ENCODE measurements at regions not wholly inside any gene's neighbourhood (a gene's known extent, or its start where the extent isn't known, plus 50 kb on each side); places are given as distances from the start of the nearest gene placed in this dataset.
A peak's percentile ranks its signal among the peaks of the same experiment; 100 is the strongest.

DNA sequence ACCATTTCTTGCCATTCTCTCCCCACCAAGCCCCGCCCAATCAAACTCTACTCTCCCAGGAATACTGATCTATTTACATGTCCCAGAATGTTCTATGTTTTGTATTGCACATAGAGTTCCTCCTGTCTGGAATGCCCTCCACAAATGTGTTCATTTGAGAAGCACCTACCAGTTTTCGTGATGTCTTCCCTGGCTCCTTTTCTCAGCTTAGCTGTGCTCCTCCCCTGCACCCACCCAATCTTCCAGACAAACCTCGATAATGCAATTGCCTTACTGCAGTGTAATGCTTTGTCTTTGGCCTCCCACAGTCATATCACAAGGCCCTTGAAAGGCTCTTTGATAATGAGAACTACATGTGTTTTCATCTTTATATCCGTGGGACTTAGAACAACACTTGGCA lies 214.5 kb upstream of the ANKRD55 start (continued):
- TF ChIP-seq, protein P1, sequence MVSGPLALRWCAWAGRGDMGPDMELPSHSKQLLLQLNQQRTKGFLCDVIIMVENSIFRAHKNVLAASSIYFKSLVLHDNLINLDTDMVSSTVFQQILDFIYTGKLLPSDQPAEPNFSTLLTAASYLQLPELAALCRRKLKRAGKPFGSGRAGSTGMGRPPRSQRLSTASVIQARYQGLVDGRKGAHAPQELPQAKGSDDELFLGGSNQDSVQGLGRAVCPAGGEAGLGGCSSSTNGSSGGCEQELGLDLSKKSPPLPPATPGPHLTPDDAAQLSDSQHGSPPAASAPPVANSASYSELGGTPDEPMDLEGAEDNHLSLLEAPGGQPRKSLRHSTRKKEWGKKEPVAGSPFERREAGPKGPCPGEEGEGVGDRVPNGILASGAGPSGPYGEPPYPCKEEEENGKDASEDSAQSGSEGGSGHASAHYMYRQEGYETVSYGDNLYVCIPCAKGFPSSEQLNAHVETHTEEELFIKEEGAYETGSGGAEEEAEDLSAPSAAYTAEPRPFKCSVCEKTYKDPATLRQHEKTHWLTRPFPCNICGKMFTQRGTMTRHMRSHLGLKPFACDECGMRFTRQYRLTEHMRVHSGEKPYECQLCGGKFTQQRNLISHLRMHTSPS (CRISPR knock-in tag; IDR thresholded peaks at IDR 0.05; ENCODE audit: low read depth), result no peak
- TF ChIP-seq, protein P2, sequence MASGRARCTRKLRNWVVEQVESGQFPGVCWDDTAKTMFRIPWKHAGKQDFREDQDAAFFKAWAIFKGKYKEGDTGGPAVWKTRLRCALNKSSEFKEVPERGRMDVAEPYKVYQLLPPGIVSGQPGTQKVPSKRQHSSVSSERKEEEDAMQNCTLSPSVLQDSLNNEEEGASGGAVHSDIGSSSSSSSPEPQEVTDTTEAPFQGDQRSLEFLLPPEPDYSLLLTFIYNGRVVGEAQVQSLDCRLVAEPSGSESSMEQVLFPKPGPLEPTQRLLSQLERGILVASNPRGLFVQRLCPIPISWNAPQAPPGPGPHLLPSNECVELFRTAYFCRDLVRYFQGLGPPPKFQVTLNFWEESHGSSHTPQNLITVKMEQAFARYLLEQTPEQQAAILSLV (CRISPR knock-in tag; IDR thresholded peaks at IDR 0.05; ENCODE audit: borderline replicate concordance), result no peak
- TF ChIP-seq, protein P3, sequence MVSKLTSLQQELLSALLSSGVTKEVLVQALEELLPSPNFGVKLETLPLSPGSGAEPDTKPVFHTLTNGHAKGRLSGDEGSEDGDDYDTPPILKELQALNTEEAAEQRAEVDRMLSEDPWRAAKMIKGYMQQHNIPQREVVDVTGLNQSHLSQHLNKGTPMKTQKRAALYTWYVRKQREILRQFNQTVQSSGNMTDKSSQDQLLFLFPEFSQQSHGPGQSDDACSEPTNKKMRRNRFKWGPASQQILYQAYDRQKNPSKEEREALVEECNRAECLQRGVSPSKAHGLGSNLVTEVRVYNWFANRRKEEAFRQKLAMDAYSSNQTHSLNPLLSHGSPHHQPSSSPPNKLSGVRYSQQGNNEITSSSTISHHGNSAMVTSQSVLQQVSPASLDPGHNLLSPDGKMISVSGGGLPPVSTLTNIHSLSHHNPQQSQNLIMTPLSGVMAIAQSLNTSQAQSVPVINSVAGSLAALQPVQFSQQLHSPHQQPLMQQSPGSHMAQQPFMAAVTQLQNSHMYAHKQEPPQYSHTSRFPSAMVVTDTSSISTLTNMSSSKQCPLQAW (CRISPR knock-in tag; IDR thresholded peaks at IDR 0.05), result no peak

DNA sequence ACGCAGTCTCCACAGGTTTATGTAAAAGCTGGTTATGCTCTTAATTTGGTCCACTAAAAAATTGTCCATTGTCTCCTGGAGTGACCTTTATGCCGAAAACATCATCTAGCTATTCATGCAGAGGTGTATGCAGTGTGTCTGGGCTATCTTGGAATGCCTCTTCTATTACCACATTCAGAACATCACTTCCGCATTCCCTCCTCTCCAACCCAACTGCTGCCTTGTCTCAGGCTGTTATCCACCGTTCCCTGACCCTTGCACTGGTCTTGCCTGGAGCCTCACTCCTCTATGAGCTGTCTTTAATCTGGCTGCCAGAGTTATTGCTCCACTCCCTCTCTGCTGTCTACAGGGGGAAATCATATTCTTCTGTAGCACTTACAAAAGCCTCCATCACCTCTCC lies 214.1 kb upstream of the ANKRD55 start:
- DNase-seq (ENCODE audit: low spot score), result peak; percentile 93
- Histone ChIP-seq H3K4me1 (ENCODE audit: insufficient read depth, low read length) (peaks cover 44% of the 10 kb centered on the region), H3K79me2 (ENCODE audit: insufficient read depth, low read length) (no peaks in the 10 kb centered on the region), H3K9ac (ENCODE audit: insufficient read depth, low read depth, low read length) (no peak overlapping the region), H3K27ac (ENCODE audit: extremely low read length, insufficient read depth, low read length) (peak overlapping the region; percentile 58), H3K9me3 (ENCODE audit: low read length) (no peaks in the 10 kb centered on the region), H2AFZ (ENCODE audit: low read length) (no peak overlapping the region), H3K36me3 (replicated peaks in 1 of 2; ENCODE audit: control insufficient read depth in 1 of 2, insufficient read depth in 2 of 2, low read length in 2 of 2) (no peaks in the 10 kb centered on the region), H3K27me3 (ENCODE audit: control insufficient read depth in 1 of 2, insufficient read depth in 2 of 2, low read length in 2 of 2) (no peaks in the 10 kb centered on the region), H3K4me2 (ENCODE audit: low read depth, low read length) (peak overlapping the region; percentile 64), H4K20me1 (ENCODE audit: insufficient read depth, low read length) (no peaks in the 10 kb centered on the region), H3K4me3 (replicated peaks in 1 of 3; ENCODE audit: insufficient read depth in 1 of 3, low read depth in 2 of 3, low read length in 3 of 3) (peak overlapping the region in 1 of 3 experiments; percentile 14; a peak in 1 of 6 replicates)
- ChIA-PET CTCF (ENCODE audit: low intra/inter-chr PET ratio, low total read pairs) (no interaction called here), POLR2A (interaction anchor here (0.9 to 2.0 kb wide), 11 partner anchors 11 to 118 kb away, joined by 3 to 19 read pairs (median 4); no protein-coding TSS in a partner anchor)
- intact Hi-C loops (cut with micrococcal nuclease; ENCODE audit: unreplicated experiment) (loop anchor here (1.0 to 2.0 kb wide), 2 partner anchors 88 to 176 kb away; no protein-coding TSS in a partner anchor), in situ Hi-C loops (cut with HindIII; ENCODE audit: extremely low pct_ligation_motif_present, low pct_unique_long_range_greater_than_20kb) (no loop called here)
- peak; percentile 98 for FAIRE-seq
- no TSS peak for BruUV-seq (replicated peaks)
- WGBS (ENCODE audit: low lambda C conversion rate), result 2% methylated on average over 3 of the region's 4 CpGs
- ATAC-seq, result peak; percentile 99
- TF ChIP-seq, protein P4, sequence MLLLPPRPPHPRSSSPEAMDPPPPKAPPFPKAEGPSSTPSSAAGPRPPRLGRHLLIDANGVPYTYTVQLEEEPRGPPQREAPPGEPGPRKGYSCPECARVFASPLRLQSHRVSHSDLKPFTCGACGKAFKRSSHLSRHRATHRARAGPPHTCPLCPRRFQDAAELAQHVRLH (CRISPR knock-in tag; IDR thresholded peaks at IDR 0.05; ENCODE audit: borderline replicate concordance, low read depth), result peak; percentile 52; the same call in 1 of the 2 replicates
- TF ChIP-seq SKI (IDR thresholded peaks at IDR 0.05; ENCODE audit: partially characterized antibody) (peak; percentile 58), ZNF468 (CRISPR knock-in tag; IDR thresholded peaks at IDR 0.05) (no peak), ISL2 (CRISPR knock-in tag; IDR thresholded peaks at IDR 0.05) (0 out of 2 replicates have a peak, but pooled peaks have one; percentile 45), HMG20A (CRISPR knock-in tag; IDR thresholded peaks at IDR 0.05; ENCODE audit: borderline replicate concordance) (peak; percentile 55; the same call in 1 of the 2 replicates), ELF4 (CRISPR knock-in tag; IDR thresholded peaks at IDR 0.05; ENCODE audit: borderline replicate concordance) (peak; percentile 87; the same call in 1 of the 2 replicates), CCAR2 (optimal IDR thresholded peaks at IDR 0.05; ENCODE audit: low read depth, low read length) (no peak), ZNF737 (CRISPR knock-in tag; IDR thresholded peaks at IDR 0.05; ENCODE audit: borderline replicate concordance) (no peak), FOXC1 (CRISPR knock-in tag; IDR thresholded peaks at IDR 0.05; ENCODE audit: borderline replicate concordance) (peak; percentile 48; the same call in 1 of the 2 replicates), SALL2 (CRISPR knock-in tag; IDR thresholded peaks at IDR 0.05) (0 out of 2 replicates have a peak, but pooled peaks have one; percentile 37)
- TF ChIP-seq, protein P5, sequence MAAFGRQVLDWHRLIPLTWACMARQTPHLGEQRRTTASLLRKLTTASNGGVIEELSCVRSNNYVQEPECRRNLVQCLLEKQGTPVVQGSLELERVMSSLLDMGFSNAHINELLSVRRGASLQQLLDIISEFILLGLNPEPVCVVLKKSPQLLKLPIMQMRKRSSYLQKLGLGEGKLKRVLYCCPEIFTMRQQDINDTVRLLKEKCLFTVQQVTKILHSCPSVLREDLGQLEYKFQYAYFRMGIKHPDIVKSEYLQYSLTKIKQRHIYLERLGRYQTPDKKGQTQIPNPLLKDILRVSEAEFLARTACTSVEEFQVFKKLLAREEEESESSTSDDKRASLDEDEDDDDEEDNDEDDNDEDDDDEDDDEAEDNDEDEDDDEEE (CRISPR knock-in tag; IDR thresholded peaks at IDR 0.05), result no peak
- TF ChIP-seq, protein P6, sequence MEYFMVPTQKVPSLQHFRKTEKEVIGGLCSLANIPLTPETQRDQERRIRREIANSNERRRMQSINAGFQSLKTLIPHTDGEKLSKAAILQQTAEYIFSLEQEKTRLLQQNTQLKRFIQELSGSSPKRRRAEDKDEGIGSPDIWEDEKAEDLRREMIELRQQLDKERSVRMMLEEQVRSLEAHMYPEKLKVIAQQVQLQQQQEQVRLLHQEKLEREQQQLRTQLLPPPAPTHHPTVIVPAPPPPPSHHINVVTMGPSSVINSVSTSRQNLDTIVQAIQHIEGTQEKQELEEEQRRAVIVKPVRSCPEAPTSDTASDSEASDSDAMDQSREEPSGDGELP (IDR thresholded peaks at IDR 0.05; ENCODE audit: borderline replicate concordance, low read depth), result peak; percentile 8; the same call in 1 of the 2 replicates

Measured in HepG2 (cell line).